AG04449 (cell line): ENCODE measurements at regions not wholly inside any gene's neighbourhood (a gene's known extent, or its start where the extent isn't known, plus 50 kb on each side); places are given as distances from the start of the nearest gene placed in this dataset.

Experiments
- CTCF ChIA-PET: fragments of 350-600 bp; formaldehyde crosslinking; extraction: SDS; loops from one replicate; lab custom pipeline; 2021; ENCODE audit warnings: antibody characterized with exemption; lab: Yijun Ruan, JAX
- POLR2A ChIA-PET: fragments of 400-600, 350-600 bp; formaldehyde crosslinking; extraction: SDS; loops from one replicate; lab custom pipeline; 2020; ENCODE audit warnings: antibody characterized with exemption, inconsistent platforms; lab: Yijun Ruan, JAX
- DNase-seq: peaks from one replicate; pipeline ENCODE4 v3.0.0-alpha.2; 2010; ENCODE audit warnings: low read depth, low spot score
- H3K4me3 ChIP-seq: 2 replicates; pipeline ENCODE4 v1.5.1; 2011; ENCODE audit warnings: low read depth, mild to moderate bottlenecking, control low read depth, low read length
- CTCF ChIP-seq: IDR thresholded peaks from one replicate; pipeline ENCODE4 v1.5.1; 2011; ENCODE audit warnings: mild to moderate bottlenecking, moderate library complexity, low read length, control low read depth, inconsistent platforms; ENCODE audit not compliant: insufficient read depth; ENCODE audit errors: missing control alignments

DNA sequence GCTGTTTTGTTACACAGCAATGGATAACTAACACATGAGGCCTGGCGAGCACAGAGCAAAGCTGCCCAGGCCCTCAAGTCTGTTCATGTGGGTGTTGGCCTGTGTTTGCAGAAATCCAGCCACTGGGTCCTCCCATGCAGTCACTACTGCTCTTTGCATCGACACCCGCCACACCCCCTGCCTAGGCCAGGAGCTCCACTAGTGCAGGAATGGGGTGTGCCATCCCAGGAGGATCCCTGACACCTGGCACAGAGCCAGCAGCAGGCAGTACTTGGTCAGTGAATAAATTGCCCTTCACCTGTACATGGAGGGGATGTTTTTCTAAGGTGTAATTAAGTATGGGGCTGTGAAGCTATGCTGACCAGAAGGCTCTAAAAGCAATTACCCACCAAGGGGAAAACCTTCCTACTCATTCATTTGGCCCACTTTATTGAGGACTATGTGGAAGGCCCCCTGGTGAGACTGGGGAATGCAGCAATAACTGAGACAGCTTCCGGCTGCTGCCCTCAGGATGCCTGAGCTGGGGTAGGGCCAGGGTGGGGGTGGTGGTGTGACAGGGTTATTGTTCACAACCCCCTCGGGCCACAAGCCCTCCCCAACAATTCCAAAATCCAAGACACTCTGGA is 160.8 kb downstream of the CRYBB2 start:
- no peak overlapping the region for H3K4me3 ChIP-seq
- POLR2A ChIA-PET: no interaction called here
- no peak for TF ChIP-seq CTCF
- DNase-seq: no peak
- CTCF ChIA-PET: no interaction called here

DNA sequence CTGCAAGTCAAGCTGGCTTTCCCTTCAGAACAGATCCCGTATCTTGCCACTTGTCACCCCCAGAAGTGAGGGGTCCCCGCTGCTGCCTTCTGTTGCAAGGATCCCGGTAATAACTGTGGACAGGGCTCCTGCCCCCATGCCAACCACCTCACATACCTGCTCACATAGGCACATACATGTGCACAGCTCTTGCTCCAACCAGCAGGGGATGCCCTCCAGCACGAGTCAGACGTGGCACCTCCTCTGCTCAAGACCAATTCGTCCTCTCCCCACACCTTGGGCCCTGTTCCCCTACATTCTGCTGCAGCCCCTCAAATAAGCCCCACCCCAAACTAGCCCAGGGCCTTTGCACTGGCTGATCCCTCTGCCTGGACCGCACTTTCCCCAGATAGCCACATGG is 163.3 kb downstream of the CRYBB2 start:
- TF ChIP-seq CTCF: peak; percentile 11
- DNase-seq: no peak
- CTCF ChIA-PET: no interaction called here
- no peak overlapping the region for H3K4me3 ChIP-seq
- POLR2A ChIA-PET: no interaction called here

DNA sequence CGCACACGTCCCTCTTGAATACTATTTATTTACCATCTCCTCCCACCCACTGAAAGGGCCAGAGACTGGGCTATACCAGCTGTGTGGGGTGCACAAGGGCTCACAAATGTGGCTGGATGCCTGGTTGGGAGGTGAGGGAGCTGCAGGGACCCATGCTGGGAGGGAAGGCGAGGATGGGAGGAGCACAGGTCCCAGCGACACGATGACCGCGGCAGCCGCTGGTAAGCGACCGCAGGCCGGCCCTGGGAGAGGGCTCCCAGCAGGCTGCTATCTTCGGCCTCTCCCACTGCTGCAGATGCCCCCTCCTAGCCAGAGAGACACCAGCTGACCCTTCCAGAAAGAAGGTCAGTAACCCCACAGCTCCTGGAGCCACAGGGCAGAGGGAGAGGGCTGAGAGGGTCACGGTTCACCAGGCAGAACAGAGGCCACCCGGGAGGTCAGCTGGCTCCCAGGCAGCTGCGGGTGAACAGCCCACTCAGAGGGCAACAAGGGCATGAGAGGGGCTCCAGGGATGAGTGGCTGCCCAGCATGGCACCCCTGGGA is 163.9 kb downstream of the CRYBB2 start:
- ChIA-PET POLR2A (no interaction called here), CTCF (no interaction called here)
- H3K4me3 ChIP-seq: no peak overlapping the region
- DNase-seq: no peak
- TF ChIP-seq CTCF: no peak

GRCh38 chr22:25383892-25384291 is 164.5 kb downstream of the CRYBB2 start:
- CTCF ChIA-PET: no interaction called here
- POLR2A ChIA-PET: no interaction called here
- no peak for DNase-seq
- no peak for TF ChIP-seq CTCF
- no peak overlapping the region for H3K4me3 ChIP-seq

DNA sequence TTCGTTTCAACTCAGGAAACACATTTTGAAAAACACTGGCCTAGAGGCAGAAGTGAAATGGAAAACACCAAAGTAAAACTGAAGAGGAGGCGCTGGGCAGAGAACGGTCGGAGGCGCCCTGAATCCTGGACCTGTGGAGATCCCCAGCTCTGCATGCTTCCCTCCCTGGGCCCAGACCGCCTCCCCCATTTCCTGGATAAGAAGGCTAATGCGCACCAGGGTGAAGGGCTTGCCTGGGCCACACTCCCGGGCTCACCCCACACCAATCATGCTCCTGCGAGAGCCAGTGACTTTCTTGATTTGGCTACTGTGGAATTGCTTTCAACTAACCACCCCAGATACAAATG is 167.1 kb downstream of the CRYBB2 start:
- no peak overlapping the region for H3K4me3 ChIP-seq
- ChIA-PET POLR2A (no interaction called here), CTCF (no interaction called here)
- no peak for DNase-seq
- no peak for TF ChIP-seq CTCF

GRCh38 chr22:25388415-25388814 is 169.0 kb downstream of the CRYBB2 start:
- DNase-seq: no peak
- no peak for TF ChIP-seq CTCF
- CTCF ChIA-PET: no interaction called here
- no peak overlapping the region for H3K4me3 ChIP-seq
- POLR2A ChIA-PET: no interaction called here
